KMS-11 (cell line): ENCODE measurements at regions not wholly inside any gene's neighbourhood (a gene's known extent, or its start where the extent isn't known, plus 50 kb on each side); places are given as distances from the start of the nearest gene placed in this dataset.

ENCODE experiments used
- H2AFZ ChIP-seq: fragments of 200-600 bp; sonication (generic); 2 replicates; pipeline ENCODE4 v1.6.1; 2016; ENCODE audit warnings: antibody characterized with exemption, mixed run types, low read depth
- H3K27ac ChIP-seq: fragments of 200-600 bp; sonication (generic); 2 replicates; pipeline ENCODE4 v1.6.1; 2016; ENCODE audit warnings: mild to moderate bottlenecking, mixed run types
- H3K27me3 ChIP-seq: fragments of 200-600 bp; sonication (generic); 2 replicates; pipeline ENCODE4 v1.6.1; 2017; ENCODE audit warnings: mild to moderate bottlenecking, low read depth, mixed run types, moderate library complexity; ENCODE audit not compliant: insufficient read depth
- H3K36me3 ChIP-seq: fragments of 200-600 bp; sonication (generic); 2 replicates; pipeline ENCODE4 v1.6.1; 2017; ENCODE audit warnings: mild to moderate bottlenecking, mixed run types; ENCODE audit not compliant: insufficient read depth
- H3K4me1 ChIP-seq: fragments of 200-600 bp; sonication (generic); 2 replicates; pipeline ENCODE4 v1.6.1; 2016; ENCODE audit warnings: mild to moderate bottlenecking, low read depth, mixed run types; ENCODE audit not compliant: poor library complexity, severe bottlenecking
- H3K4me2 ChIP-seq: fragments of 200-600 bp; sonication (generic); 2 replicates; pipeline ENCODE4 v1.7.0; 2016; ENCODE audit warnings: mild to moderate bottlenecking, mixed run types
- H3K4me3 ChIP-seq: fragments of 200-600 bp; sonication (generic); IDR thresholded peaks from 2 replicates; pipeline ENCODE4 v1.6.1; 2017; ENCODE audit warnings: low read depth, low read length, mixed read lengths; ENCODE audit not compliant: insufficient read depth
- H3K79me2 ChIP-seq: fragments of 200-600 bp; sonication (generic); 2 replicates; pipeline ENCODE4 v1.6.1; 2016; ENCODE audit warnings: low read depth, mixed run types; ENCODE audit not compliant: insufficient read depth
- H3K9ac ChIP-seq: fragments of 200-600 bp; sonication (generic); 2 replicates; pipeline ENCODE4 v1.6.1; 2016; ENCODE audit warnings: mild to moderate bottlenecking, mixed run types
- H4K20me1 ChIP-seq: fragments of 200-600 bp; sonication (generic); 2 replicates; pipeline ENCODE4 v1.6.1; 2016; ENCODE audit warnings: mild to moderate bottlenecking, mixed run types; ENCODE audit not compliant: insufficient read depth
- TF ChIP-seq, protein P1 (sequence below): fragments of 200-600 bp; sonication (generic); conservative IDR thresholded peaks from 2 replicates; pipeline ENCODE4 v1.6.1; 2017; ENCODE audit warnings: low read depth, mild to moderate bottlenecking, antibody characterized with exemption, low read length, moderate library complexity, mixed read lengths

- no peak overlapping the region for H2AFZ ChIP-seq
- H3K27ac ChIP-seq = no peak overlapping the region
- no peak overlapping the region for H3K4me2 ChIP-seq
Observed at GRCh38 chr10:94052281-94052680, 58.5 kb downstream of the PLCE1 start.

DNA sequence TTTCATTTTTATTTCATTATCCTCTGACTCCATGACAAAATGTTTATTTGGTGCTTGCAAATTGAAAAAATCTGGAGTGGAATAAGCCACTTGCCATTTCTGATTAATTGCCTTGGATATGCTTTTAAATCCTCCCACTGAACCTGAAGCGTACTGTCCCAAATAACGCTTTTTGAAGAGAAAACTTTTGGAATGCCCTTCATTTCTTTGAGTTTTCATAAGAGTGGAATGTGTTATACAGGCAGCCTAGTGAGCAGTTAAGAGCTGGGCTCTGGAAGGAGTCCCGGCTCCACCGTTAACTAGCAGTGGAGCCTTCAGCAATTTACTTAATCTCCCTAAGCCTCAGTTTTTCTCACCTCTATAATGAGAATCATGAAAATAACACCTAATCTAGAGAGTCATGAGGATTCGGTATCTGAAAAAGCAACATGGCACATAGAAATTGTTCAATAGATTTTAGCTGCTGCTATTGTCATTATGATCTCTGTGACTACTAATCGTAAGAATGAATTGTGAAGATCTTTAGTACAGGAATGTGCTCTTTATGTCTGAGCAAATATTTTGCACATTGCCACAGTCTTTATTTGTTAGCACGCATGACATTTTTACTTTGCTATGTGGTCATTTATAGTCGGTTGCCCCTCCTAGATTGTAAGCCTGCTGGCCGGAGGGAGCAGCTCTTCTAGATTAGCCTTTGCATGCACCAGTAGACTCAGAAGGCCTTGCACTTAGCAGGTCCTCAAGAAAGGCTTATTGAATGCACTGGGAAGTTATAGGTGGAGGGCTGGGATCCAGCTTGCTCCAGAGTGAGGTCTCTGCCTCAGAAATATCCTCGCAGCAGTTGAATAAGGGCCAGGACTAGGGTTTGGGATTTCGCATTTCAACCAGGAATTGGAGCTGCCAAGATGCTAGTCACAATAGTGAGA, 59.4 kb downstream of the PLCE1 start:
- Histone ChIP-seq H3K79me2 (no peaks in the 10 kb centered on the region), H3K36me3 (no peaks in the 10 kb centered on the region), H3K27me3 (no peaks in the 10 kb centered on the region), H3K4me1 (no peaks in the 10 kb centered on the region), H3K4me3 (no peak overlapping the region), H4K20me1 (no peaks in the 10 kb centered on the region), H3K4me2 (no peak overlapping the region), H3K9ac (no peak overlapping the region), H2AFZ (no peak overlapping the region), H3K27ac (no peak overlapping the region)
- TF ChIP-seq, protein P1, sequence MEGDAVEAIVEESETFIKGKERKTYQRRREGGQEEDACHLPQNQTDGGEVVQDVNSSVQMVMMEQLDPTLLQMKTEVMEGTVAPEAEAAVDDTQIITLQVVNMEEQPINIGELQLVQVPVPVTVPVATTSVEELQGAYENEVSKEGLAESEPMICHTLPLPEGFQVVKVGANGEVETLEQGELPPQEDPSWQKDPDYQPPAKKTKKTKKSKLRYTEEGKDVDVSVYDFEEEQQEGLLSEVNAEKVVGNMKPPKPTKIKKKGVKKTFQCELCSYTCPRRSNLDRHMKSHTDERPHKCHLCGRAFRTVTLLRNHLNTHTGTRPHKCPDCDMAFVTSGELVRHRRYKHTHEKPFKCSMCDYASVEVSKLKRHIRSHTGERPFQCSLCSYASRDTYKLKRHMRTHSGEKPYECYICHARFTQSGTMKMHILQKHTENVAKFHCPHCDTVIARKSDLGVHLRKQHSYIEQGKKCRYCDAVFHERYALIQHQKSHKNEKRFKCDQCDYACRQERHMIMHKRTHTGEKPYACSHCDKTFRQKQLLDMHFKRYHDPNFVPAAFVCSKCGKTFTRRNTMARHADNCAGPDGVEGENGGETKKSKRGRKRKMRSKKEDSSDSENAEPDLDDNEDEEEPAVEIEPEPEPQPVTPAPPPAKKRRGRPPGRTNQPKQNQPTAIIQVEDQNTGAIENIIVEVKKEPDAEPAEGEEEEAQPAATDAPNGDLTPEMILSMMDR = no peak

More at GRCh38 chr10:94052281-94052680, 58.5 kb downstream of the PLCE1 start:
- no peaks in the 10 kb centered on the region for H3K36me3 ChIP-seq
- H4K20me1 ChIP-seq = no peaks in the 10 kb centered on the region
- H3K9ac ChIP-seq = no peak overlapping the region
- no peaks in the 10 kb centered on the region for H3K79me2 ChIP-seq
- H3K4me1 ChIP-seq = no peaks in the 10 kb centered on the region
- H3K27me3 ChIP-seq = no peaks in the 10 kb centered on the region
- H3K4me3 ChIP-seq = no peak overlapping the region
- TF ChIP-seq, protein P1 = no peak

- H3K79me2 ChIP-seq = no peaks in the 10 kb centered on the region
- H3K4me2 ChIP-seq = no peak overlapping the region
- H3K4me3 ChIP-seq = no peak overlapping the region
- H3K36me3 ChIP-seq = no peaks in the 10 kb centered on the region
- no peak overlapping the region for H3K27ac ChIP-seq
- no peaks in the 10 kb centered on the region for H3K27me3 ChIP-seq
- H2AFZ ChIP-seq = no peak overlapping the region
- H4K20me1 ChIP-seq = no peaks in the 10 kb centered on the region
- no peaks in the 10 kb centered on the region for H3K4me1 ChIP-seq
- H3K9ac ChIP-seq = no peak overlapping the region
- TF ChIP-seq, protein P1 = no peak
Observed at GRCh38 chr10:94059178-94059883, 65.6 kb downstream of the PLCE1 start.

- H3K4me3 ChIP-seq = no peak overlapping the region
- H3K4me2 ChIP-seq = no peak overlapping the region
- no peak overlapping the region for H3K27ac ChIP-seq
- no peaks in the 10 kb centered on the region for H3K36me3 ChIP-seq
- no peak overlapping the region for H3K9ac ChIP-seq
- no peaks in the 10 kb centered on the region for H4K20me1 ChIP-seq
- H2AFZ ChIP-seq = no peak overlapping the region
- TF ChIP-seq, protein P1 = no peak
- no peaks in the 10 kb centered on the region for H3K4me1 ChIP-seq
- H3K27me3 ChIP-seq = no peaks in the 10 kb centered on the region
- H3K79me2 ChIP-seq = no peaks in the 10 kb centered on the region
Observed at GRCh38 chr10:94061026-94061425, 67.3 kb downstream of the PLCE1 start.
